ENCODE measurements at regions not wholly inside any gene's neighbourhood (a gene's known extent, or its start where the extent isn't known, plus 50 kb on each side); places are given as distances from the start of the nearest gene placed in this dataset.

DNA sequence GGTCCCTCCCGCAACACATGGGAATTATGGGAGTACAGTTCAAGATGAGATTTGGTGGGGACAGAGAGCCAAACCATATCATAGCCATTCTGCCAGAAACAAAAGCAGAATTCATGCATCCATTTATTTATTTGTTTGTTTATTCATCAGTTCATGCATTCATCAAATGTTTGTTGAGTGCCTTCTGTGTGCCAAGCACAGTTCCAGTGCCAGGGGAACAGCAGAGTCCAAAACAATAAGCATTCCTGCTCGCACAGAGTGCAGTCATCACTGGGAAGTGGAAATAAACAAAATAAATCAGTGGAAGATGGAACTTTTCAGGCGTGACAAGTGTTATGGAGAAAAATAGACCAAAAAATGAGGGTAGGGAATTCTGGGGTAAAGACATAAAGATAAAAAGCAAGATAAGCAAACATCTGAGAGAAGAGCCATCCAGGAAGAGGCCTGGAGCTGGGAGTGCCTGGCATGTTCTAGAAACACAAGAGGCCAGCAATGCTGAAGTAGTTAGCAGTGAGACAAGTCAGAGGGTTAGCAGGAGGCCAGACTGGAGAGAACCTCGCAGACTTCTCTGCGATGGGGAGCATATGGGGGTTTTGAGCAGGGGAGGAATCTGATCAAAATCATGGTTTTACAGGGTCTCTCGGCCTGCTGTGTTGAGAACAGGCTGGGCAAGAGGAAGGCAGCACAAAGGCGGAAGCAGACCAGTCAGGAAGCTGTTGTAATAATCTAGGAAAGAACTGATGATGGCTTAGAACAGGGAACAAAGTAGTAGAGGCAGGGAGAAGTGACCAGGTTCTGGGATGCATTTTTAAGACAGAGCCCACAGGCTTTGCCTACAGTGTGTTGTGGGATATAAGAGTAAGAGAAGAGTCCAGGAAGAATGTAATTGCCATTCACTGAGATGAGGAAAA, 113.2 kb downstream of the GLUL start:
- Histone ChIP-seq H3K4me3 (no peak overlapping the region), H3K4me1 (peaks cover 12% of the 10 kb centered on the region), H3K36me3 (no peaks in the 10 kb centered on the region), H3K27ac (peak overlapping the region; percentile 64), H3K27me3 (no peaks in the 10 kb centered on the region), H3K9me3 (no peaks in the 10 kb centered on the region)
- TF ChIP-seq POLR2A (IDR thresholded peaks at IDR 0.05), result no peak
- no peak for TF ChIP-seq CTCF (IDR thresholded peaks at IDR 0.05)
- no peak for TF ChIP-seq POLR2AphosphoS5 (IDR thresholded peaks at IDR 0.05; ENCODE audit: insufficient read depth in 1 of 2, low read depth in 1 of 2)
- no peak for DNase-seq (ENCODE audit: extremely low spot score in 2 of 2)
- intact Hi-C loops (cut with DNase I), result no loop called here

GRCh38 chr1:182275271-182275670, 116.3 kb downstream of the GLUL start:
- Histone ChIP-seq H3K4me1 (peaks cover 12% of the 10 kb centered on the region), H3K27ac (no peak overlapping the region), H3K4me3 (no peak overlapping the region), H3K36me3 (no peaks in the 10 kb centered on the region), H3K9me3 (no peaks in the 10 kb centered on the region), H3K27me3 (no peaks in the 10 kb centered on the region)
- TF ChIP-seq CTCF (IDR thresholded peaks at IDR 0.05) (no peak), POLR2AphosphoS5 (IDR thresholded peaks at IDR 0.05; ENCODE audit: insufficient read depth in 1 of 2, low read depth in 1 of 2) (no peak), POLR2A (IDR thresholded peaks at IDR 0.05) (no peak)
- intact Hi-C loops (cut with DNase I), result no loop called here
- DNase-seq (ENCODE audit: extremely low spot score in 2 of 2), result no peak

GRCh38 chr1:182274618-182275017, 117.0 kb downstream of the GLUL start:
- DNase-seq (ENCODE audit: extremely low spot score in 2 of 2), result no peak
- intact Hi-C loops (cut with DNase I), result no loop called here
- no peaks in the 10 kb centered on the region for H3K9me3 ChIP-seq
- H3K27ac ChIP-seq, result no peak overlapping the region
- H3K4me1 ChIP-seq, result peaks cover 12% of the 10 kb centered on the region
- H3K4me3 ChIP-seq, result no peak overlapping the region
- no peaks in the 10 kb centered on the region for H3K27me3 ChIP-seq
- H3K36me3 ChIP-seq, result no peaks in the 10 kb centered on the region
- no peak for TF ChIP-seq CTCF (IDR thresholded peaks at IDR 0.05)
- no peak for TF ChIP-seq POLR2AphosphoS5 (IDR thresholded peaks at IDR 0.05; ENCODE audit: insufficient read depth in 1 of 2, low read depth in 1 of 2)
- no peak for TF ChIP-seq POLR2A (IDR thresholded peaks at IDR 0.05)

- DNase-seq (ENCODE audit: extremely low spot score in 2 of 2), result no peak
- no peaks in the 10 kb centered on the region for H3K27me3 ChIP-seq
- no peak overlapping the region for H3K27ac ChIP-seq
- TF ChIP-seq POLR2A (IDR thresholded peaks at IDR 0.05) (no peak), CTCF (IDR thresholded peaks at IDR 0.05) (no peak), POLR2AphosphoS5 (IDR thresholded peaks at IDR 0.05; ENCODE audit: insufficient read depth in 1 of 2, low read depth in 1 of 2) (no peak)
- H3K4me1 ChIP-seq, result no peaks in the 10 kb centered on the region
- H3K4me3 ChIP-seq, result no peak overlapping the region
- no peaks in the 10 kb centered on the region for H3K9me3 ChIP-seq
- intact Hi-C loops (cut with DNase I), result no loop called here
- H3K36me3 ChIP-seq, result no peaks in the 10 kb centered on the region
These were observed 120.9 kb downstream of the GLUL start for GRCh38 chr1:182270731-182271130.

DNA sequence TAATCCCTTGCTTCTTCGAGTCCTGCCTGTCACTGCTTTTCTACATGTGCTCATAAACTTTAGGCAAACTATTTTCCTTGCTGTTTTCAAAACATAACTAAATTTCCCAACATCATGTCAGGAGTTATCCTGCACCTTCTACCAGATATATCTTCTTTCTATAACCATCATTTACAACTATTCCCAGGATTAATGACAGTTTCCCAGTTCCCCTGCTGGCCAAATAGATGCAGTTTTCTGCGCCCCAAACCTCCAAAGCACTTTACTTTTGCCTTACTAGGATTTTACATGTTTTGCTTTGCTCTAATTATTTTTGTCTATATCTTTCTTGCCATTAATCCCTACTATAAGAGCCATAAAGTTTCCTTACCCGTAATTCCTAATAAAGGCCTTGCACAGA, 122.5 kb downstream of the GLUL start:
- H3K36me3 ChIP-seq, result no peaks in the 10 kb centered on the region
- no peak overlapping the region for H3K27ac ChIP-seq
- H3K27me3 ChIP-seq, result no peaks in the 10 kb centered on the region
- no peak for DNase-seq (ENCODE audit: extremely low spot score in 2 of 2)
- no peak overlapping the region for H3K4me3 ChIP-seq
- no peaks in the 10 kb centered on the region for H3K9me3 ChIP-seq
- no peaks in the 10 kb centered on the region for H3K4me1 ChIP-seq
- TF ChIP-seq POLR2A (IDR thresholded peaks at IDR 0.05), result no peak
- no peak for TF ChIP-seq CTCF (IDR thresholded peaks at IDR 0.05)
- no peak for TF ChIP-seq POLR2AphosphoS5 (IDR thresholded peaks at IDR 0.05; ENCODE audit: insufficient read depth in 1 of 2, low read depth in 1 of 2)
- intact Hi-C loops (cut with DNase I), result no loop called here

Measured in vagina (tissue), 2 donors.